ENCODE measurements at regions not wholly inside any gene's neighbourhood (a gene's known extent, or its start where the extent isn't known, plus 50 kb on each side); places are given as distances from the start of the nearest gene placed in this dataset.

DNA sequence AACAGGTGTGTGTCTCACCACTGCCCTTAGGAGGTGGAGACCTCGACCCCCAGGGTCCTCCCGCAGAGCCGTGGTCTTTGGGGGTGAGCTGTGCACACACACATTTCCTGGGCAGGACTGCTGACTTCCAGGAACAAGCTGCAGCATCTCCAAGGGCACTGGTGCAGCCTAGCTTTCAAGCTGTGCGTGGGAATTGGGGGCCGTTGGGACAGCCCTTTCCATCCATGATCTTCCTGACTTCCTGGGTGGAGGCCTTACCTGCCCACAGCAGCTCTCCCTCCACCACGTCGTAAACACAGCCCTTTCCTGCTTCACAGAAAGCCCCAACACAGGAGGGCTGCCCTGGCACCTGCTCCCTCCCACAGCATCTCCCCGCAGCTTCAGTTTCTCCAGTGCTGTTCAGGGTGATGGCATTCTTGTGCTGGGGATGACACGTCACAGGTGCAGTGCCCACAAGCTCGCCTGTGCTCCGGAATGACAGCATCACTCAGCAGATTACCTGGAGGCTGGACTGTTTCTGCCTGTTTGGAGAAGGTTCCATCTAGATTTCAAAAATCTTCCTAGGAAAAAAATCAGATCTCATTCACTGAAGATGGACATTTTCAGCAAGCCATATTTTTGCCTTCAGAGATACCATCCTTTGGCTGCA lies 208.0 kb upstream of the PPP2R2D start:
- Histone ChIP-seq H3K27ac (no peak overlapping the region), H3K4me3 (no peak overlapping the region), H3K36me3 (replicated peaks; ENCODE audit: insufficient read depth, low read depth) (no peaks in the 10 kb centered on the region), H2AFZ (no peak overlapping the region), H3K4me2 (no peak overlapping the region), H3K79me2 (no peaks in the 10 kb centered on the region), H3K9me3 (ENCODE audit: low read depth) (no peaks in the 10 kb centered on the region), H3K9me2 (replicated peaks; ENCODE audit: insufficient read depth) (no peaks in the 10 kb centered on the region), H3K27me3 (no peaks in the 10 kb centered on the region), H3K4me1 (ENCODE audit: insufficient read depth) (no peaks in the 10 kb centered on the region), H4K20me1 (ENCODE audit: insufficient read depth, poor library complexity, severe bottlenecking) (no peaks in the 10 kb centered on the region)
- no peak for TF ChIP-seq EZH2 (IDR thresholded peaks at IDR 0.05; ENCODE audit: borderline replicate concordance)
- DNase-seq (ENCODE audit: low spot score), result no peak
- 82% methylated on average over 11 of the region's 11 CpGs for WGBS (ENCODE audit: low lambda C conversion rate, missing lambda C conversion rate)

DNA sequence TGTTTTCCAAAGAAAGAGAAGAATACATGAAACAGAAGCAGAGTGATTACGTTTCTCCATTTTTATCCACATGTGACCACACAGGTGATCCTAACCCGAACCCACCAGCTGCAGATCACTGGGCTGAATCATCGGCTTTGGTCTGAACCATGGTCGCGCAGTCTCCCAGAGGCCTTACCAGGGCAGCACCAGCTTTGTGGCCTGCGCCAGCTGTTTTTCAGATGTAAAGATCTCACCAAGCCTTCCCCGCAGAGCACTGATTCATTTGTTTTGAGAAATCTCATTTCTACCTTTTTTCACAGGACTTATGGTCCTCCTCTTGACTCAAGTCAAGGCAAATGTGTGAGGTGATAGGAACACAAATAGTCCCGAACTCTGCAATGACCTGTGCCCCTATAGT lies 207.0 kb upstream of the PPP2R2D start:
- no peaks in the 10 kb centered on the region for H3K36me3 ChIP-seq (replicated peaks; ENCODE audit: insufficient read depth, low read depth)
- H3K9me3 ChIP-seq (ENCODE audit: low read depth), result no peaks in the 10 kb centered on the region
- no peak overlapping the region for H2AFZ ChIP-seq
- no peak overlapping the region for H3K4me2 ChIP-seq
- no peak overlapping the region for H3K27ac ChIP-seq
- H4K20me1 ChIP-seq (ENCODE audit: insufficient read depth, poor library complexity, severe bottlenecking), result no peaks in the 10 kb centered on the region
- no peak for DNase-seq (ENCODE audit: low spot score)
- no peak for TF ChIP-seq EZH2 (IDR thresholded peaks at IDR 0.05; ENCODE audit: borderline replicate concordance)
- TF ChIP-seq EZH2phosphoT487 (IDR thresholded peaks at IDR 0.05; ENCODE audit: low read depth, severe bottlenecking, unreplicated experiment), result no peak
- TF ChIP-seq, protein P1, sequence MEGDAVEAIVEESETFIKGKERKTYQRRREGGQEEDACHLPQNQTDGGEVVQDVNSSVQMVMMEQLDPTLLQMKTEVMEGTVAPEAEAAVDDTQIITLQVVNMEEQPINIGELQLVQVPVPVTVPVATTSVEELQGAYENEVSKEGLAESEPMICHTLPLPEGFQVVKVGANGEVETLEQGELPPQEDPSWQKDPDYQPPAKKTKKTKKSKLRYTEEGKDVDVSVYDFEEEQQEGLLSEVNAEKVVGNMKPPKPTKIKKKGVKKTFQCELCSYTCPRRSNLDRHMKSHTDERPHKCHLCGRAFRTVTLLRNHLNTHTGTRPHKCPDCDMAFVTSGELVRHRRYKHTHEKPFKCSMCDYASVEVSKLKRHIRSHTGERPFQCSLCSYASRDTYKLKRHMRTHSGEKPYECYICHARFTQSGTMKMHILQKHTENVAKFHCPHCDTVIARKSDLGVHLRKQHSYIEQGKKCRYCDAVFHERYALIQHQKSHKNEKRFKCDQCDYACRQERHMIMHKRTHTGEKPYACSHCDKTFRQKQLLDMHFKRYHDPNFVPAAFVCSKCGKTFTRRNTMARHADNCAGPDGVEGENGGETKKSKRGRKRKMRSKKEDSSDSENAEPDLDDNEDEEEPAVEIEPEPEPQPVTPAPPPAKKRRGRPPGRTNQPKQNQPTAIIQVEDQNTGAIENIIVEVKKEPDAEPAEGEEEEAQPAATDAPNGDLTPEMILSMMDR (IDR thresholded peaks at IDR 0.05; ENCODE audit: poor library complexity), result no peak
- no peaks in the 10 kb centered on the region for H3K4me1 ChIP-seq (ENCODE audit: insufficient read depth)
- H3K9me2 ChIP-seq (replicated peaks; ENCODE audit: insufficient read depth), result no peaks in the 10 kb centered on the region
- 89% methylated on average over 8 of the region's 8 CpGs for WGBS (ENCODE audit: low lambda C conversion rate, missing lambda C conversion rate)
- H3K79me2 ChIP-seq, result no peaks in the 10 kb centered on the region
- no peak overlapping the region for H3K4me3 ChIP-seq
- H3K27me3 ChIP-seq, result no peaks in the 10 kb centered on the region

DNA sequence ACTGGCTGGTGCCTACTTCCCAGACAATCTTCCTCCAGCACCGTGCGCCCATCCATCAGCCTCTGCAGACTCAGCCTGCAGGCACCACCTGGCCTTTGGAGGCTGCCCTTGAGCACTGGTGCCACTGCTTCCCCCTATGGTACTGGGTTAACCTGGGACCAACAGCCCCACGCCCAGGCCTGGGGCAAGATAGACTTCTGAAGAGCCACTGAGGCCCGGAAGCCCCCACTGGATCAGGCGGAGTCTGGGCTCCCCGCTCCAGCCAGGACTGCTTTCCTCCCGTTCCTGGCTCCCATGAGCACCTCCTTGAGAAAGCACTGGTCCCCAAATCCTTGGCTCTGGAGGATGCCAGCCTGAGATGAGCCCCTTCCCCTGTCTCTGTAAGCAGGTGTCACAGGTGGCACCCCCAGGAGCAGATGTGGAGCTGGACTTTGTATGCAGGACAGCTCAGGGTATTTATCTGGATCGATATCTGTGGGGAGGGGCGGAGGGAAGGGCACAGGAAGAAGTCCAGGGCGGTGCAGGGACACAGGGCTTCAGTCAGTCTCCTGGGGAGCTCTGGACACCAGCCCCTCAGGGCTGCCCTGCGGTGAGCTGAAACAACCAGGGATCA lies 206.5 kb upstream of the PPP2R2D start:
- Histone ChIP-seq H3K27me3 (no peaks in the 10 kb centered on the region), H3K9me2 (replicated peaks; ENCODE audit: insufficient read depth) (no peaks in the 10 kb centered on the region), H3K36me3 (replicated peaks; ENCODE audit: insufficient read depth, low read depth) (no peaks in the 10 kb centered on the region), H3K4me2 (no peak overlapping the region), H2AFZ (no peak overlapping the region), H3K4me1 (ENCODE audit: insufficient read depth) (no peaks in the 10 kb centered on the region), H3K9me3 (ENCODE audit: low read depth) (no peaks in the 10 kb centered on the region), H3K27ac (no peak overlapping the region), H3K4me3 (no peak overlapping the region), H3K79me2 (no peaks in the 10 kb centered on the region), H4K20me1 (ENCODE audit: insufficient read depth, poor library complexity, severe bottlenecking) (no peaks in the 10 kb centered on the region)
- DNase-seq (ENCODE audit: low spot score), result no peak
- 91% methylated on average over 9 of the region's 11 CpGs for WGBS (ENCODE audit: low lambda C conversion rate, missing lambda C conversion rate)
- TF ChIP-seq EZH2phosphoT487 (IDR thresholded peaks at IDR 0.05; ENCODE audit: low read depth, severe bottlenecking, unreplicated experiment) (no peak), EZH2 (IDR thresholded peaks at IDR 0.05; ENCODE audit: borderline replicate concordance) (no peak)
- TF ChIP-seq, protein P1 (IDR thresholded peaks at IDR 0.05; ENCODE audit: poor library complexity), result no peak

DNA sequence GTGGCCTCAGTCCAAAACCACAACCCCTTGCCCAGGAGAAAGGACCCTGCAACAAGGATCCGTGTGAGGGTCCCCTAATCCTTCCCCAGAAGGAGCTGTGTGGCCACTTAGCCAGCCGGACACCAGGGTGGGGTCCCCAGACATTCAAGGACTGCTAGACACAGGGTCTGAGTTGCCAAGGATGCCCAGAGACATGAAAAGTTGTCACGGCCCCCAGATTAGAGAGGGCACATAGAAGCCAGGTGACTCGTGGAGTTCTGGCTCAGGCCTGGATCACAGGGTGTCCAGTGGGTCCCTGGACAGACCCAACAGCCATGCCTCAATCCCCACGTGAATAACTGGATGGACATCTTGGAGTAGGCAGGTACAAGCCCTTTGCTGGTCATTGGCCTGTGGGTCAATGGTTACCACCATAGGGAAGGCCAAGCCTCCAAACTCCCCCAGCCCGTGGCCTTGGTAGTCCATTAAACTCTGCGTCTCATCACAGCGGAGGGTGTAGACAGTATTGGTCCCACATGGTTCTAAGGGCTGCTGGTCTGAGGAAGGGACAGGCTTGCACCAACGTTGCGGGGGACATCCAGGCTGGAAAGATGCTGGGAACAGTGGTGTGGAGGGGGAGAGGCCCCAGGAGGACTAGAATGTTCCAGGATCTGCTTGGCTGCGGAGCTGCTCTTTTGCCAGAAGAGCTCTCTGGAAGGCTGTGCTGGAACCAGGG lies 205.9 kb upstream of the PPP2R2D start:
- DNase-seq (ENCODE audit: low spot score), result no peak
- H2AFZ ChIP-seq, result no peak overlapping the region
- TF ChIP-seq EZH2 (IDR thresholded peaks at IDR 0.05; ENCODE audit: borderline replicate concordance), result no peak
- TF ChIP-seq, protein P1 (IDR thresholded peaks at IDR 0.05; ENCODE audit: poor library complexity), result no peak
- 91% methylated on average over 11 of the region's 11 CpGs for WGBS (ENCODE audit: low lambda C conversion rate, missing lambda C conversion rate)
- no peak overlapping the region for H3K4me3 ChIP-seq
- no peak overlapping the region for H3K27ac ChIP-seq
- no peaks in the 10 kb centered on the region for H4K20me1 ChIP-seq (ENCODE audit: insufficient read depth, poor library complexity, severe bottlenecking)
- H3K4me2 ChIP-seq, result no peak overlapping the region
- no peaks in the 10 kb centered on the region for H3K4me1 ChIP-seq (ENCODE audit: insufficient read depth)
- H3K9me2 ChIP-seq (replicated peaks; ENCODE audit: insufficient read depth), result no peaks in the 10 kb centered on the region
- no peaks in the 10 kb centered on the region for H3K27me3 ChIP-seq
- no peaks in the 10 kb centered on the region for H3K79me2 ChIP-seq
- H3K9me3 ChIP-seq (ENCODE audit: low read depth), result no peaks in the 10 kb centered on the region
- H3K36me3 ChIP-seq (replicated peaks; ENCODE audit: insufficient read depth, low read depth), result no peaks in the 10 kb centered on the region
